CD4-positive, CD25-positive, alpha-beta regulatory T cell (primary cell): ENCODE measurements at regions not wholly inside any gene's neighbourhood (a gene's known extent, or its start where the extent isn't known, plus 50 kb on each side); places are given as distances from the start of the nearest gene placed in this dataset.

ENCODE experiments used
- ATAC-seq, 2 donors: fragments of 150-1000 bp; cut with Tn5 transposase; one replicate each; pipeline ENCODE4 v1.10.0; 2021; ENCODE audit warnings: low read depth in 2 of 2, moderate number of reproducible peaks in 2 of 2, moderate library complexity in 1 of 2
- DNase-seq, 3 donors: peaks; one replicate each; pipeline versions ENCODE4 v3.0.0 to v3.0.0-alpha.2; 2012 to 2022; ENCODE audit warnings: mixed read lengths in 1 of 3
- H3K27ac ChIP-seq: one replicate; pipeline ENCODE4 v1.7.0; 2013; ENCODE audit warnings: mild to moderate bottlenecking, low read length; ENCODE audit not compliant: insufficient read depth, poor library complexity, severe bottlenecking
- H3K27me3 ChIP-seq: one replicate; pipeline ENCODE4 v1.7.0; 2013; ENCODE audit warnings: low read length; ENCODE audit not compliant: control insufficient read depth, insufficient read depth
- H3K36me3 ChIP-seq: one replicate; pipeline ENCODE4 v1.7.0; 2013; ENCODE audit warnings: mild to moderate bottlenecking, low read length, moderate library complexity; ENCODE audit not compliant: control insufficient read depth, insufficient read depth
- H3K4me1 ChIP-seq: 2 replicates; pipeline ENCODE4 v1.7.0; 2013; ENCODE audit warnings: mild to moderate bottlenecking, low read length; ENCODE audit not compliant: insufficient read depth, control insufficient read depth, poor library complexity, severe bottlenecking
- H3K4me3 ChIP-seq: one replicate; pipeline ENCODE4 v1.7.0; 2013; ENCODE audit warnings: low read depth, mild to moderate bottlenecking, low read length, moderate library complexity
- H3K9me3 ChIP-seq, 2 experiments: 1 replicate in 1 of 2; 2 replicates in 1 of 2; pipeline ENCODE4 v1.7.0; 2013; ENCODE audit warnings: low read length in 2 of 2, mild to moderate bottlenecking in 1 of 2, moderate library complexity in 1 of 2; ENCODE audit not compliant: control insufficient read depth in 2 of 2
- H3K27ac Mint-ChIP-seq, 3 donors: one replicate each; pipeline ENCODE4 v1.8.0; 2020 to 2022; ENCODE audit warnings: mild to moderate bottlenecking in 3 of 3, mixed read lengths in 3 of 3, moderate library complexity in 2 of 3
- H3K27me3 Mint-ChIP-seq: one replicate; pipeline ENCODE4 v1.8.0; 2022; ENCODE audit warnings: mild to moderate bottlenecking, mixed read lengths
- H3K36me3 Mint-ChIP-seq: one replicate; pipeline ENCODE4 v1.8.0; 2020; ENCODE audit warnings: mixed read lengths
- H3K4me1 Mint-ChIP-seq, 4 donors: one replicate each; pipeline ENCODE4 v1.8.0; 2020 to 2022; ENCODE audit warnings: mixed read lengths in 4 of 4, mild to moderate bottlenecking in 1 of 4
- H3K4me3 Mint-ChIP-seq, 4 donors: one replicate each; pipeline ENCODE4 v1.8.0; 2020 to 2022; ENCODE audit warnings: mild to moderate bottlenecking in 4 of 4, mixed read lengths in 4 of 4, moderate library complexity in 3 of 4
- H3K9me3 Mint-ChIP-seq, 7 donors: one replicate each; pipeline ENCODE4 v1.8.0; 2020 to 2022; ENCODE audit warnings: mixed read lengths in 7 of 7, mild to moderate bottlenecking in 3 of 7, moderate library complexity in 2 of 7

- H3K36me3 Mint-ChIP-seq, result no peaks in the 10 kb centered on the region
- Histone ChIP-seq H3K27ac (no peak overlapping the region), H3K27me3 (peaks cover 5% of the 10 kb centered on the region), H3K9me3 (no peaks in the 10 kb centered on the region), H3K36me3 (no peaks in the 10 kb centered on the region), H3K4me1 (no peaks in the 10 kb centered on the region), H3K4me3 (no peak overlapping the region)
- no peak for ATAC-seq
- no peak for DNase-seq
- no peak overlapping the region for H3K4me3 Mint-ChIP-seq
- peaks cover 0 to 3% (median 0%) of the 10 kb centered on the region in 7 donors for H3K9me3 Mint-ChIP-seq
- H3K4me1 Mint-ChIP-seq, result no peaks in the 10 kb centered on the region
- H3K27me3 Mint-ChIP-seq, result peaks cover 5% of the 10 kb centered on the region
- H3K27ac Mint-ChIP-seq, result no peak overlapping the region
Measured at GRCh38 chr4:81845273-81845672, 373.6 kb upstream of the RASGEF1B start.

- Histone ChIP-seq H3K27ac (no peak overlapping the region), H3K9me3 (no peaks in the 10 kb centered on the region), H3K36me3 (no peaks in the 10 kb centered on the region), H3K4me1 (no peaks in the 10 kb centered on the region), H3K27me3 (peaks cover 5% of the 10 kb centered on the region), H3K4me3 (no peak overlapping the region)
- H3K4me1 Mint-ChIP-seq, result no peaks in the 10 kb centered on the region
- H3K36me3 Mint-ChIP-seq, result no peaks in the 10 kb centered on the region
- H3K27ac Mint-ChIP-seq, result no peak overlapping the region
- peak; percentile 74 to 77 for ATAC-seq
- peaks cover 0 to 3% (median 0%) of the 10 kb centered on the region in 7 donors for H3K9me3 Mint-ChIP-seq
- DNase-seq, result peak; percentile 41 to 81 (median 65)
- peaks cover 5% of the 10 kb centered on the region for H3K27me3 Mint-ChIP-seq
- H3K4me3 Mint-ChIP-seq, result no peak overlapping the region
Measured at GRCh38 chr4:81844717-81845116, 373.0 kb upstream of the RASGEF1B start.

- H3K27me3 ChIP-seq, result no peaks in the 10 kb centered on the region
- no peaks in the 10 kb centered on the region for H3K4me1 ChIP-seq
- H3K4me1 Mint-ChIP-seq, result no peaks in the 10 kb centered on the region
- peaks cover 4% of the 10 kb centered on the region for H3K27me3 Mint-ChIP-seq
- peaks cover 0 to 1% (median 0%) of the 10 kb centered on the region in 7 donors for H3K9me3 Mint-ChIP-seq
- no peak overlapping the region for H3K4me3 ChIP-seq
- H3K27ac ChIP-seq, result no peak overlapping the region
- H3K27ac Mint-ChIP-seq, result no peak overlapping the region
- H3K36me3 ChIP-seq, result no peaks in the 10 kb centered on the region
- H3K36me3 Mint-ChIP-seq, result no peaks in the 10 kb centered on the region
- ATAC-seq (no peak), DNase-seq (no peak)
- no peaks in the 10 kb centered on the region for H3K9me3 ChIP-seq
- H3K4me3 Mint-ChIP-seq, result no peak overlapping the region
Measured at GRCh38 chr4:81839347-81840042, 367.8 kb upstream of the RASGEF1B start.

GRCh38 chr4:81838586-81838985 lies 366.9 kb upstream of the RASGEF1B start:
- peaks cover 4% of the 10 kb centered on the region for H3K27me3 Mint-ChIP-seq
- H3K9me3 ChIP-seq, result no peaks in the 10 kb centered on the region
- no peak for ATAC-seq
- H3K36me3 ChIP-seq, result no peaks in the 10 kb centered on the region
- H3K4me1 Mint-ChIP-seq, result no peaks in the 10 kb centered on the region
- H3K27ac Mint-ChIP-seq, result no peak overlapping the region
- no peak overlapping the region for H3K4me3 ChIP-seq
- H3K4me3 Mint-ChIP-seq, result no peak overlapping the region
- no peak for DNase-seq
- no peaks in the 10 kb centered on the region for H3K4me1 ChIP-seq
- H3K27me3 ChIP-seq, result no peaks in the 10 kb centered on the region
- no peaks in the 10 kb centered on the region for H3K36me3 Mint-ChIP-seq
- H3K27ac ChIP-seq, result no peak overlapping the region
- peaks cover 0 to 1% (median 0%) of the 10 kb centered on the region in 7 donors for H3K9me3 Mint-ChIP-seq

GRCh38 chr4:81836716-81837115 lies 365.0 kb upstream of the RASGEF1B start:
- no peak overlapping the region for H3K27ac ChIP-seq
- H3K27ac Mint-ChIP-seq, result no peak overlapping the region
- H3K4me3 ChIP-seq, result no peak overlapping the region
- H3K36me3 Mint-ChIP-seq, result no peaks in the 10 kb centered on the region
- peaks cover 4% of the 10 kb centered on the region for H3K27me3 Mint-ChIP-seq
- H3K9me3 ChIP-seq, result no peaks in the 10 kb centered on the region
- H3K36me3 ChIP-seq, result no peaks in the 10 kb centered on the region
- H3K9me3 Mint-ChIP-seq, result peaks cover 0 to 1% (median 0%) of the 10 kb centered on the region in 7 donors
- no peaks in the 10 kb centered on the region for H3K4me1 Mint-ChIP-seq
- ATAC-seq, result no peak
- no peak overlapping the region for H3K4me3 Mint-ChIP-seq
- H3K27me3 ChIP-seq, result no peaks in the 10 kb centered on the region
- H3K4me1 ChIP-seq, result no peaks in the 10 kb centered on the region
- DNase-seq, result no peak

GRCh38 chr4:81833576-81833975 lies 361.9 kb upstream of the RASGEF1B start:
- no peaks in the 10 kb centered on the region for H3K9me3 Mint-ChIP-seq
- ATAC-seq (no peak), DNase-seq (no peak)
- peaks cover 4% of the 10 kb centered on the region for H3K27me3 Mint-ChIP-seq
- Histone ChIP-seq H3K4me3 (no peak overlapping the region), H3K27ac (no peak overlapping the region), H3K27me3 (no peaks in the 10 kb centered on the region), H3K36me3 (no peaks in the 10 kb centered on the region), H3K4me1 (no peaks in the 10 kb centered on the region), H3K9me3 (no peaks in the 10 kb centered on the region)
- no peak overlapping the region for H3K4me3 Mint-ChIP-seq
- no peak overlapping the region for H3K27ac Mint-ChIP-seq
- H3K36me3 Mint-ChIP-seq, result peaks cover 4% of the 10 kb centered on the region
- H3K4me1 Mint-ChIP-seq, result no peaks in the 10 kb centered on the region

GRCh38 chr4:81828991-81829390 lies 357.3 kb upstream of the RASGEF1B start:
- Mint-ChIP-seq H3K4me3 (no peak overlapping the region), H3K36me3 (peaks cover 4% of the 10 kb centered on the region), H3K27ac (no peak overlapping the region), H3K27me3 (no peaks in the 10 kb centered on the region), H3K4me1 (peaks cover 0 to 3% (median 1%) of the 10 kb centered on the region in 4 donors), H3K9me3 (no peaks in the 10 kb centered on the region)
- Histone ChIP-seq H3K4me3 (no peak overlapping the region), H3K4me1 (no peaks in the 10 kb centered on the region), H3K9me3 (no peaks in the 10 kb centered on the region), H3K36me3 (no peaks in the 10 kb centered on the region), H3K27me3 (no peaks in the 10 kb centered on the region), H3K27ac (no peak overlapping the region)
- DNase-seq, result no peak
- ATAC-seq, result no peak

- Histone ChIP-seq H3K9me3 (no peaks in the 10 kb centered on the region), H3K36me3 (no peaks in the 10 kb centered on the region), H3K4me3 (no peak overlapping the region), H3K27ac (no peak overlapping the region), H3K4me1 (no peaks in the 10 kb centered on the region), H3K27me3 (no peaks in the 10 kb centered on the region)
- Mint-ChIP-seq H3K9me3 (no peaks in the 10 kb centered on the region), H3K36me3 (peaks cover 4% of the 10 kb centered on the region), H3K27me3 (no peaks in the 10 kb centered on the region), H3K27ac (peak overlapping the region in 1 of 3 donors; percentile 56), H3K4me1 (peaks cover 0 to 3% (median 1%) of the 10 kb centered on the region in 4 donors), H3K4me3 (no peak overlapping the region)
- ATAC-seq (no peak), DNase-seq (peak in 1 of 3 donors; percentile 47)
Measured at GRCh38 chr4:81827577-81828202, 356.0 kb upstream of the RASGEF1B start.
